IMR-90 (cell line): ENCODE measurements at regions not wholly inside any gene's neighbourhood (a gene's known extent, or its start where the extent isn't known, plus 50 kb on each side); places are given as distances from the start of the nearest gene placed in this dataset.

Source experiments
- BHLHE40 ChIP-seq: fragments of 150-350 bp; IDR thresholded peaks from 2 replicates; pipeline ENCODE4 v1.6.1; 2016; ENCODE audit warnings: mild to moderate bottlenecking, low read depth, low read length
- CHD1 ChIP-seq: IDR thresholded peaks from 2 replicates; pipeline ENCODE4 v1.6.1; 2012; ENCODE audit warnings: low read depth, low read length, improper control_type of control experiment
- CTCF ChIP-seq: conservative IDR thresholded peaks from 2 replicates; pipeline ENCODE4 v1.5.1; 2012; ENCODE audit warnings: mild to moderate bottlenecking, low read depth, low read length, improper control_type of control experiment
- POLR2A ChIP-seq: IDR thresholded peaks from 2 replicates; pipeline ENCODE4 v1.6.1; 2012; ENCODE audit warnings: mild to moderate bottlenecking, low read depth, low read length
- USF2 ChIP-seq: fragments of 150-350 bp; IDR thresholded peaks from 2 replicates; pipeline ENCODE4 v1.6.1; 2017; ENCODE audit warnings: mild to moderate bottlenecking, antibody characterized with exemption, low read length, low read depth

- no peak for TF ChIP-seq POLR2A
- no peak for TF ChIP-seq CHD1
- TF ChIP-seq USF2: no peak
- TF ChIP-seq CTCF: no peak
- no peak for TF ChIP-seq BHLHE40
Observed at GRCh38 chrX:34891391-34891790, 51.2 kb upstream of the FAM47B start.
